ENCODE measurements at regions not wholly inside any gene's neighbourhood (a gene's known extent, or its start where the extent isn't known, plus 50 kb on each side); places are given as distances from the start of the nearest gene placed in this dataset.
"Not testable (repeated sequence)": the region's sequence is repeated elsewhere in the genome, so short reads cannot be mapped to it uniquely, and the experiment has no call there.

DNA sequence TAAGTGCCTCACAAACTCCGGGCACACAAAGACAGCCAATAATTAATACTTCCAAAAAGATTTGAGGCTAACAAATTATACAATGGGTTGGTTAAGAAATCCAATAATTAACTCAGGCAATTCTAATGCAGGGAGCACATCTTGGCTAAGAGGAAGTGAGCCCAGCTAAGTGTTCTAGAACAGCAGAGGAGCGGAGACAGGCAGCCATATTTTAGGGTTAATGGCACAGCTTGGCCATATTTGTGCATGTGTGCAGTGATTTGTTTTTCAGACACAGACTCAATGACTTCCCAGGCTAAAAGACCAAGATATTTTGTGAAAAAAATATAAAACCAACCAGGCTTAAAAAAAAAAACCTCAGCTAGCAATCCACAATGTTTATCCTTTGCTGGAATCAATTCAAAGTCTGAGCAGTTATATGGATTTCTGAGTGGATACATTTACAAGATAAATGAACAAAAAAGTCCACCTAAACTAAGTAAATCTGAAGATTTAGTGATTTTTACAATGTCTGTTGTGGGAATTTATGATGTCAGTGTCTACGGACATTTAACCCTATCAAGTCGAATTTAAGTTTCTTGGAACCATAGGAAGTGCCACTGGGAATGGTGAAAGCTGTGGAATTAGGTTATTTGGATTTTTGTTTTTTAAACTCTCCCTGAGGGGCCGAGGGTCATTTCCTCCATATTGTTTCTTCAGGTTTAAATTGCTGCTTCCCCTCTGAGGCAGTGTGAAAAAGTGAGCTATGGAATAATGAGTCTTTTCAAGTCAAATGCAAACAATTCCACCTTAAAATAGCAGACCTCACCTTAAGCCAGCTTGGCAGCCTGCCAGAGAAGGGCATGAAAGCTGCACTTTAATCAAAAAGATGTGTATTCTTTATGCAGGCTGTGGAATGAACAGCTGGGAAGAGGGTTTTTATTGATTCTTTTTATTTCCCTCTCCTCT is 413.7 kb upstream of the TBL1XR1 start:
- no peak overlapping the region for H3K4me3 Mint-ChIP-seq
- DNase-seq = no peak
- H3K4me1 Mint-ChIP-seq (ENCODE audit: low read depth) = peaks cover 12% of the 10 kb centered on the region

DNA sequence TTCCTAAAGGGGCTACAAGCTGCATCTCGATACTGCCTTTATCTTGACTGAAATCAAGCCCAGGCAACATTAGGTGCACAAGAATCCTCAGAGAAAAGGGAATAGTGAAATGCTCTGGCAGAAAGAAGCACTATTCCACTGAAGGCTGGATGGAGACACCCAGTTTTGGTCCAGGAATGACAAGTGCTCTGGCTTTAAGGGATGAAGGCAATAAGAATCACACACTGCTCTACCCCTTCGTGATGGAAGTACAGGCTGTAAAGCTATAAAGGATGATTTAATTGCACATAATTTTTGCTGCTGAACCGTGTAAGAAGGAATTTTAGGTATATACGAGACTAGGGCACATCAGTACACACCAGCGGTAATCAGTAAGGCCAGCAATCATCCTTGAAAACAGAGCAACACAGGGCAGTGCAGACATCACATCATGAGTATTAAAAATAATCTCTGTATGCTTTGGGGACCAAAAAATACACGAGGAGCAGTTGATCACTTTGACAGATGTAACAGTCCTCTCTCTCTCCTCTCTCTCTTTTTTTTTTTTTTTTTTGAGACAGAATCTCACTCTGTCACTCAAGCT is 414.6 kb upstream of the TBL1XR1 start:
- H3K27ac Mint-ChIP-seq = no peak overlapping the region
- ATAC-seq (replicated peaks in 1 of 2) (no peak), DNase-seq (no peak)
- H3K4me3 Mint-ChIP-seq = no peak overlapping the region
- H3K27me3 Mint-ChIP-seq (ENCODE audit: low read depth) = no peaks in the 10 kb centered on the region
- peaks cover 10% of the 10 kb centered on the region for H3K4me1 Mint-ChIP-seq (ENCODE audit: low read depth)
- peaks cover 0 to 5% of the 10 kb centered on the region in 2 donors for H3K36me3 Mint-ChIP-seq (ENCODE audit: insufficient read depth in 2 of 2)
- H3K9me3 Mint-ChIP-seq = peaks cover 2 to 5% of the 10 kb centered on the region in 2 donors

More for the DNA sequence above, 413.7 kb upstream of the TBL1XR1 start:
- peaks cover 0 to 5% of the 10 kb centered on the region in 2 donors for H3K36me3 Mint-ChIP-seq (ENCODE audit: insufficient read depth in 2 of 2)
- ATAC-seq (replicated peaks in 1 of 2) = no peak
- H3K9me3 Mint-ChIP-seq = peaks cover 2 to 5% of the 10 kb centered on the region in 2 donors
- no peaks in the 10 kb centered on the region for H3K27me3 Mint-ChIP-seq (ENCODE audit: low read depth)
- H3K27ac Mint-ChIP-seq = no peak overlapping the region

DNA sequence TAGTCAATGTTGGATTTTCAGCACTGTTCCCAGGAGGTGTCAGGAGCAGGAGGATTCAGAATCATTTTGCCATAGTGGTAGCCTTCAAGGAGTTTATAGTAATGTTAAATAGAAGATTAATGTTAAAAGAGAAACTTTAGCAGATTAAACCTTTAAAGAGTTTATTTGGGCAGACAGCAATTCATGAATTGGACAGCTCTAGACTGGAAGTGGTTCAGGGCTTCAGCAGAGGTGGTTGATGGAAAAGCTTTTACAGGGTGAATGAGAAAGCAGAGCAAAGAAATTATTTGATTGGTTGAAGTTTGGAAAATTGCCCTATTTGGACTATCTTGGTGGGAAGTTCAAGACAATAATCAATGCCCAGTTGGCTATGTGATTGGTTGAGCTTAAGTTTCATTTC is 416.6 kb upstream of the TBL1XR1 start:
- Mint-ChIP-seq H3K9me3 (peaks cover 2 to 5% of the 10 kb centered on the region in 2 donors), H3K36me3 (ENCODE audit: insufficient read depth in 2 of 2) (peaks cover 0 to 5% of the 10 kb centered on the region in 2 donors), H3K27ac (no peak overlapping the region), H3K4me3 (no peak overlapping the region), H3K4me1 (ENCODE audit: low read depth) (peaks cover 5% of the 10 kb centered on the region), H3K27me3 (ENCODE audit: low read depth) (no peaks in the 10 kb centered on the region)
- ATAC-seq (replicated peaks in 1 of 2) (no peak), DNase-seq (no peak)

DNA sequence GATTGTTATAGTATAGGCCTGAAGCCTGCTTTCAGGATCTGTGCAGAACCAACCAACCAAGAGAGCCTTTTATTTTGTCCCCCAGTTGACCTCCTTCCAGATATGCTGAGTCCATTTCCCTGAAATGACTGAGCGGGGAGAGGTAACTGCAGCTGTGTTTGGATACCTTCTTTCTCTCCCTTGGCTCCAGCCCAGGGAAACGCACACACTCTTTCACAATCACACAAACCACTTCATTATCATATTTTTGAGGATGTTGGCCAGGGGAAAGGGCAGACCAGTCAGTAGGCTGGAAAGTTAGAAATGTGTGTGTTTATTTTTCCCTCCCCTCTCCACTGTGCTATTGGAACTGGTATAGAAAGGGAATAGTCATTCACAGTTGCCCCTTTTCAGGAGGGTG is 417.7 kb upstream of the TBL1XR1 start:
- no peaks in the 10 kb centered on the region for H3K27me3 Mint-ChIP-seq (ENCODE audit: low read depth)

DNA sequence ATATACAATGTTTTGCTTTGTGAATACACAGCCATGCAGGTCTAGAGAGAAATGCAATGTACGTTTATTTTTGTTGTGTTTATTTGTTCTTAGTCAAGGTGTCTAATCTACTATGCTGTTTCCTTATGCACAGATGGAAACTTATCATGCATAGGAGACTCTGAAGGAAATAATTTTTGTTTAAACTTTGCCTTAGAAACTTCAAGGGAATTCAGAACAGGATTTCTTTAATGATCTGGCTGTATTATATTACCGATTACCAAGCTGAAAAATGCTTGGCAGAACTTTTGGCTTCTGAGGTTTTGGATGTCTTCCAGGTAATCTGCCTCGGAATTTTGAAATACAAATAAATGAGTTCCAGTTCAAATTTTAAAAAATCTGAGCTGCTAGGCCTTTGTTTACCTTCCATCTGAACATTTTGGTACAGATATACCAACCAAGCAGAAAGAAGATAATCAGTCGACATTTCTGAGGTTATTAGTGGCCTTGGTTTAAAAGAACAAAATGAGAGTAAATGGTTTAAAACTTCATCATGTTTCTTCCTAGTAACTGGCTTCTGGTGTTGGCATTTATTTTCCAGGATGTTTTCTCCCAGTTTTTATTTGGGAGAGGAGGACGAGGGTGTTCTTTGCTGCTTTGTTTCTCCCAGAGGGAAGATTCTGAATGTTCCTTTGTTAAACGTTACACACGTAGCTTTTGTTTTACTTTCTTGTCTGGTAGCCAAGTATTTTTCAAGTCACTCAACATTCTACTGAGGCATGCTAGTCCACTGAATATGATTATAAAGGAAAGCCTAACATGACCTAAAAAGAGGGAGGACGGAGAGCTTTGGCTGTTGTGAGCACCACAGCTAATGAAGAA is 421.8 kb upstream of the TBL1XR1 start:
- Mint-ChIP-seq H3K4me1 (ENCODE audit: low read depth) (peaks cover 15% of the 10 kb centered on the region), H3K4me3 (no peak overlapping the region), H3K27ac (no peak overlapping the region), H3K36me3 (ENCODE audit: insufficient read depth in 2 of 2) (no peaks in the 10 kb centered on the region), H3K9me3 (no peaks in the 10 kb centered on the region), H3K27me3 (ENCODE audit: low read depth) (no peaks in the 10 kb centered on the region)
- no peak for DNase-seq
- no peak for ATAC-seq (replicated peaks in 1 of 2)

More for the DNA sequence above, 417.7 kb upstream of the TBL1XR1 start:
- Mint-ChIP-seq H3K4me3 (no peak overlapping the region), H3K4me1 (ENCODE audit: low read depth) (peaks cover 5% of the 10 kb centered on the region), H3K27ac (no peak overlapping the region), H3K36me3 (ENCODE audit: insufficient read depth in 2 of 2) (peaks cover 0 to 5% of the 10 kb centered on the region in 2 donors), H3K9me3 (peaks cover 0 to 2% of the 10 kb centered on the region in 2 donors)
- DNase-seq (no peak), ATAC-seq (replicated peaks in 1 of 2) (no peak)

DNA sequence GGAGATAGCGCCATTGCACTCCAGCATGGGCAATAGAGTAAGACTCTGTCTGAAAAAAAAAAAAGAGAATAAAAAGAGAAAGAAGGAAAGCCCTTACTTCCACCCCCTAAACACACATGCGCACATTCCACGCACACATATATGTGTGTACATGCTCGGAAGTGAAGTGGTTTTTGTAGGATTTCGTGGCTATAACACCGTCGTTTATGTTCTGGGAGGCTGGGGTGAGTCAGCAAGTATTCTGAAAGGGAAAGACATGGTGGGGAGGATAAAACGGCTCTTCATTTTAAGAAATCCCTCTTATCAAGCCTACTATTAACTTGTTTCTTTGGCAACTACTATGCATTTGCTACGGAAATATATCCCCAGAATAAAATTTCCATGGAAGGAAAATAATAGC is 422.8 kb upstream of the TBL1XR1 start:
- Mint-ChIP-seq H3K9me3 (no peaks in the 10 kb centered on the region), H3K27me3 (ENCODE audit: low read depth) (no peaks in the 10 kb centered on the region), H3K27ac (no peak overlapping the region), H3K4me3 (no peak overlapping the region), H3K36me3 (ENCODE audit: insufficient read depth in 2 of 2) (no peaks in the 10 kb centered on the region), H3K4me1 (ENCODE audit: low read depth) (peaks cover 23% of the 10 kb centered on the region)
- DNase-seq = no peak
- no peak for ATAC-seq (replicated peaks in 1 of 2)

DNA sequence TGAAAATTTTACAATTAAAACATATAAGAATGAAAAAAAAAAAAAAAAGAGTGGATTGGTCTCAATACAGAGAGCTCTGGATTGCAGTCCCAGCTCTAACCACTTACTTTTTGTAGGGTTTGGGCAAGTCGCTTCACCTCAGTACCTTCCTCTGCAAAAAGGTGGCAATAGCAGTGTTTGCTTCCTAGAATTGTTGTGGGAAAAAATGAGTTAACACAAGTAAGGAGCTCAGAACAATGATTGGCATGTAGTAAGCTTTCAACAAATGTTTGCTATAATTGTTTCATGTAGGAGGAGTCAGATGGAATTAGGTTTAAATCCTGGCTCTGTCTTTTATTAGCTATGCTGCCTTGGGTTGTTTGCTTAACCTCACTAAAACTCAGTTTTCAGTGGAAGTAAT is 425.2 kb upstream of the TBL1XR1 start:
- no peaks in the 10 kb centered on the region for H3K9me3 Mint-ChIP-seq
- H3K4me1 Mint-ChIP-seq (ENCODE audit: low read depth) = peaks cover 21% of the 10 kb centered on the region
- no peaks in the 10 kb centered on the region for H3K36me3 Mint-ChIP-seq (ENCODE audit: insufficient read depth in 2 of 2)
- H3K27me3 Mint-ChIP-seq (ENCODE audit: low read depth) = no peaks in the 10 kb centered on the region
- no peak overlapping the region for H3K4me3 Mint-ChIP-seq
- ATAC-seq (replicated peaks in 1 of 2) = no peak
- no peak overlapping the region for H3K27ac Mint-ChIP-seq
- no peak for DNase-seq

DNA sequence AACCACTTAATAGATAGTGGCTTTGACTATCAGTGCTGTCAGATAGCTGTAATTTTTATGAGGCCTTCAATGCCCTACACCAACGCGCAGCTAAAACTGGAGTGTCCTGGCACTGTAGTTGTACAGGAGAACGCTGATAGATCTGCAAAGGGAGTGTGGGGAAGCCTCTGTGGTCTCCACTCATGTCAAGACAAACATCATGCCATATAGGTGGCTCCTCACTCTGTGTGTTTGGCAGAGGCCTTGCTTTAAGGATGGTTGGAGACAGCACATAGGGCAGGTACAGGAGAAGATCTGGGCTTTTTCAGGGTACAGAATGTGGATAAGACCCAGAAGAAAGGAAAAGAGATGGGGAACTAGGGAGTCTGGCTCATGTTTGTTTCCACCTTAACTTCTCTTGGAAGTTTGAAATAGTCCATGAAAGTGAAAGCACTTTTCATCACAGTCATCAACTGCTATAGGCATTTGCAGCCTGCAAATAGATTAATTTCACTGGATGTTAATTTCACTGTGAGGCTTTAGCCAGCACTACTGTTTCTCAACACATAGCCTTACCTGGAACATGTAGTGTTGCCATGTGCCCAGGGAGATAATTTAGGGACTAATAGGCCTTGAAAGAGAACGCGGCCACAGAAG is 425.8 kb upstream of the TBL1XR1 start:
- no peak for DNase-seq
- Mint-ChIP-seq H3K36me3 (ENCODE audit: insufficient read depth in 2 of 2) (peaks cover 0 to 2% of the 10 kb centered on the region in 2 donors), H3K27me3 (ENCODE audit: low read depth) (no peaks in the 10 kb centered on the region), H3K27ac (no peak overlapping the region), H3K4me1 (ENCODE audit: low read depth) (peaks cover 21% of the 10 kb centered on the region), H3K4me3 (no peak overlapping the region), H3K9me3 (peaks cover 0 to 2% of the 10 kb centered on the region in 2 donors)
- no peak for ATAC-seq (replicated peaks in 1 of 2)

DNA sequence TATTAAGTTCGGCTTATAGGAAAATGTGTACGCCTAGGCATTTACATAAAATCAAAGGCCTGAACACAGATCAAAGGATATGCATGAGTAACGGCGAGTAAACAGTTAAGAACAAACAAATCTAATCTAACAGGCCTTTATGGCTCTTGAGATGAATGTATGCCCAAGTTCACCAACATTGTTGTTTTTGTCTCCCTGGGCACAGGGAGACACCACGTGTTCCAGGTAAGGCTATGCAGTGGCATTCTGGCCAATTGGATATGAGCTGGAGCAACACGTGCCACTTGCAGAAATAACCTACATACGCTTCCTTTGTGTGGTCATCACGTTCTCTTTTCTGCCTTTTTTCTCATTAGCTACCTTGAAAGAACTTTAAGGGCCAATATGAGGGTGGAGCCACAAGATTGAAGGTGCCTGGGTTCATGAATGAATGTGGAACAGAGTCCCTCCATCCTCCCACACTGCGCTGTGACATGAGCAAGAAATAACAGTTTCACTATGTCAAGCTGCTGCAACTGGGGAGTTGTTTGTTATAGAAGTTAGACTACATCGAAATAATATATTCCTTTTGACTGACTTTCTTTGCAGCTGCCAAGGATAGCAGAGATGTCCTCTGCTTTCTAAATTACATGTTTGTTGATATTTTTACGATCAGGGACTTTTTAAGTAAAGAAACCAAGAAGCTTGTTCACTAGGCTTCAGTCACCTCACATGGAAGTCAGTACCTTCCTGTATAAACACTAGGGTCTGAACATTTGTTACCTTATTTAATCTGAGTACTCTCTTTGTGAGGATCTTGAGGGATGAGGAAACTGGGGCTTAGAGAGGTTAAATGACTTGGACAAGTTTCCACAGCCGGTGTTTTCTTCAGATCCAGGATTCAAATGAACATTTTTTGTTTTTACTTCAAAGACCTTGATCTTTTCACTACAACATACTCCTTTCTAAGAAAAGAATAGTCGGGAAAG is 427.5 kb upstream of the TBL1XR1 start:
- peaks cover 21% of the 10 kb centered on the region for H3K4me1 Mint-ChIP-seq (ENCODE audit: low read depth)
- no peak for DNase-seq
- H3K4me3 Mint-ChIP-seq = peak overlapping the region in 1 of 2 donors; percentile 27
- H3K36me3 Mint-ChIP-seq (ENCODE audit: insufficient read depth in 2 of 2) = peaks cover 0 to 2% of the 10 kb centered on the region in 2 donors
- H3K27ac Mint-ChIP-seq = no peak overlapping the region
- peaks cover 0 to 3% of the 10 kb centered on the region in 2 donors for H3K9me3 Mint-ChIP-seq
- peak; percentile 32 to 78 for ATAC-seq (replicated peaks in 1 of 2)
- no peaks in the 10 kb centered on the region for H3K27me3 Mint-ChIP-seq (ENCODE audit: low read depth)

DNA sequence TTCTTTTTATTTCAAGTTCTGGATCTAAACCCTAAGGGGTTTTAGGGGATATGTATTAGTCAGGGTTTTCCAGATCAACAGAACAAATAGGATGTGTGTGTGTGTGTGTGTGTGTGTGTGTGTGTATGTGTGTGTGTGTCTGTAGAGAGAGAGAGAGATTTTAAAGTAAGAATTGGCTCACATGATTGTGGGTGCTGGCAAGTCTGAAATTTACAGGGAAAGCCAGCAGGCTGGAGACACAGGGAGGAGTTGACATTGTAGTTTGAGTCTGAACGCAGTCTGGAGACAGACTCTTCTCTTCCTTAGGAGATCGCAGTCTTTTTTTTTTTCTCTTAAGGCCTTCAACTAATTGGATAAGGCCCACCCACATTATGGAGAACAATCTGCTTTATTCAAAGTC is 428.8 kb upstream of the TBL1XR1 start:
- Mint-ChIP-seq H3K27ac (no peak overlapping the region), H3K27me3 (ENCODE audit: low read depth) (no peaks in the 10 kb centered on the region), H3K36me3 (ENCODE audit: insufficient read depth in 2 of 2) (peaks cover 0 to 2% of the 10 kb centered on the region in 2 donors), H3K9me3 (peaks cover 0 to 3% of the 10 kb centered on the region in 2 donors), H3K4me1 (ENCODE audit: low read depth) (peaks cover 21% of the 10 kb centered on the region), H3K4me3 (no peak overlapping the region)
- no peak for ATAC-seq (replicated peaks in 1 of 2)
- no peak for DNase-seq

DNA sequence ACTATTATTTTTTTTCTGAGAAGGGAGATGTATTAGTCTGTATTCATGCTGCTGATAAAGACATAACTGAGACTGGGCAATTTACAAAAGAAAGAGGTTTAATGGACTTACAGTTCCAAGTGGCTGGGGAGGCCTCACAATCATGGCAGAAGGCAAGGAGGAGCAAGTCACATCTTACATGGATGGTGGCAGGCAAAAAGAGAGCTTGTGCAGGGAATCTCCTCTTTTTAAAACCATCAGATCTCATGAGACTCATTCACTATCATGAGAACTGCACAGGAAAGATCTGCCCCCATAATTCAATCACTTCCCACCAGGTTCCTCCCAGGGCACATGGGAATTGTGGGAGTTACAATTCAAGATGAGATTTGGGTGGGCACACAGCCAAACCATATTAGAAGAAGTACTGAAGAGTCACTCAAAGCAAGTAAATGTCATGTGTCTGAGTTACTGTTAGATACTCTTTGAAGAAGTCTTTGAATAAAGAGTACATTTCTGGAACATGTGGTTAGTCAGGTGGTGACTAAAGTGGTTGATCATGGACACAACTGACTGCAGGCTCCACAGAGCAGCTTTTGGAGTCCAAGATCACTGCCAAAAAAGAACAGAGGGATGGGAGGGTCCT is 430.9 kb upstream of the TBL1XR1 start:
- H3K9me3 Mint-ChIP-seq; H3K27me3 Mint-ChIP-seq (ENCODE audit: low read depth); DNase-seq; H3K27ac Mint-ChIP-seq; H3K4me3 Mint-ChIP-seq; H3K36me3 Mint-ChIP-seq (ENCODE audit: insufficient read depth in 2 of 2): not testable (repeated sequence)
- H3K4me1 Mint-ChIP-seq (ENCODE audit: low read depth) = peaks cover 14% of the 10 kb centered on the region
- ATAC-seq (replicated peaks in 1 of 2) = peak in 1 of 2 donors; percentile 26

Data from activated T-cell treated with anti-CD3 and anti-CD28 coated beads, Interleukin-2, amount 50 U/mL, for 72 hours (primary cell).